ENCODE measurements at regions not wholly inside any gene's neighbourhood (a gene's known extent, or its start where the extent isn't known, plus 50 kb on each side); places are given as distances from the start of the nearest gene placed in this dataset.
"Not testable (repeated sequence)": the region's sequence is repeated elsewhere in the genome, so short reads cannot be mapped to it uniquely, and the experiment has no call there.

DNA sequence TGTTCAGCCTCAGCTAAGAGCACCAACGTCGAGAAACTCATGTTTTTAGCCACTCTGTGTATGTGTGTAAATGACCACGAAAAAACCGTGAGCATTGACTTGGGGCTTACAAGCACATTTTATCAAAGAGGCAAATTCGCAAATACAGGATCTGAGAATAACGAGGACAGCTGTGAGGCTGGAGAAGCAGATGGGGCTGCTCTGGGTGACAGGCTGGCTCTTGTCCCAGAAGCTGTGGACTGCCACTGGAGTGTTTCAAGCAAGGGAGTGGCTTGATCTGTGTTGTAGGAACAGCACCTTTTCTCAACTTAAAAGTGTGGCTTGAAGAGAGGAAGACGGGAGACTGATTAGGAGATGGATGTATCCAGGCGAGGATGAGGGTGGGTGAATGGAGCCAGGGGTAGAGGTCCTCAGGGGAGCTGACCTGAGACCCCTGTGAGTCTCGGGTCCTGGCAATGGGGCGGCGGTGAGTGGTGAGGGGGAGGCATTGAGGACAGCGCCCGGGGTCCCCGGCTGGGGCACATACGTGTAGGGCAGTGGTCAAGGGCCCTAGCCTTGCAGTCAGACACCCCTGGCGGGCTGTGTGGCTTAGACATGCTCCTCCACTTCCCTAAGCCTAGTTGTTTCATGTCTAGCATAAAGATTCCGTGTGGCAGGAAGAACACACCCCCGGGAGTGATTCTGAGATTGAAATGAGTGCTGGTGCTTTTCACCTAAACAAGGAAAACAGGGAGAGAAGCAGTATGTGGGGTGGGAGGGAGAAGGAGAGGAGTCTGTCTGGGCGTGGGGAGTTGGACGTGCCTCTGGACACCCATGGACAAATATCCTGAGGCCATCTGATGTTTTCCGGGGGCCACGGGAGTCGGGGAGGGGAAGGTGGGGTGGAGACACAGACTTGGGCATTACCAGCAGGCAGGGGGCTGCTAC, 76.3 kb downstream of the FAM50B start:
- TF ChIP-seq EP300 (IDR thresholded peaks at IDR 0.05; ENCODE audit: low read depth); POLR2A (IDR thresholded peaks at IDR 0.05): not testable (repeated sequence)
- TF ChIP-seq, protein P1, sequence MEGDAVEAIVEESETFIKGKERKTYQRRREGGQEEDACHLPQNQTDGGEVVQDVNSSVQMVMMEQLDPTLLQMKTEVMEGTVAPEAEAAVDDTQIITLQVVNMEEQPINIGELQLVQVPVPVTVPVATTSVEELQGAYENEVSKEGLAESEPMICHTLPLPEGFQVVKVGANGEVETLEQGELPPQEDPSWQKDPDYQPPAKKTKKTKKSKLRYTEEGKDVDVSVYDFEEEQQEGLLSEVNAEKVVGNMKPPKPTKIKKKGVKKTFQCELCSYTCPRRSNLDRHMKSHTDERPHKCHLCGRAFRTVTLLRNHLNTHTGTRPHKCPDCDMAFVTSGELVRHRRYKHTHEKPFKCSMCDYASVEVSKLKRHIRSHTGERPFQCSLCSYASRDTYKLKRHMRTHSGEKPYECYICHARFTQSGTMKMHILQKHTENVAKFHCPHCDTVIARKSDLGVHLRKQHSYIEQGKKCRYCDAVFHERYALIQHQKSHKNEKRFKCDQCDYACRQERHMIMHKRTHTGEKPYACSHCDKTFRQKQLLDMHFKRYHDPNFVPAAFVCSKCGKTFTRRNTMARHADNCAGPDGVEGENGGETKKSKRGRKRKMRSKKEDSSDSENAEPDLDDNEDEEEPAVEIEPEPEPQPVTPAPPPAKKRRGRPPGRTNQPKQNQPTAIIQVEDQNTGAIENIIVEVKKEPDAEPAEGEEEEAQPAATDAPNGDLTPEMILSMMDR (IDR thresholded peaks at IDR 0.05): not testable (repeated sequence)

Measured in transverse colon (tissue), 3 donors.